Astrocyte of the hippocampus (primary cell): ENCODE measurements at regions not wholly inside any gene's neighbourhood (a gene's known extent, or its start where the extent isn't known, plus 50 kb on each side); places are given as distances from the start of the nearest gene placed in this dataset.
"Not testable (repeated sequence)": the region's sequence is repeated elsewhere in the genome, so short reads cannot be mapped to it uniquely, and the experiment has no call there.

ENCODE experiments used
- DNase-seq: peaks from one replicate; pipeline ENCODE4 v3.0.0; 2011; ENCODE audit warnings: low read depth, low spot score

DNA sequence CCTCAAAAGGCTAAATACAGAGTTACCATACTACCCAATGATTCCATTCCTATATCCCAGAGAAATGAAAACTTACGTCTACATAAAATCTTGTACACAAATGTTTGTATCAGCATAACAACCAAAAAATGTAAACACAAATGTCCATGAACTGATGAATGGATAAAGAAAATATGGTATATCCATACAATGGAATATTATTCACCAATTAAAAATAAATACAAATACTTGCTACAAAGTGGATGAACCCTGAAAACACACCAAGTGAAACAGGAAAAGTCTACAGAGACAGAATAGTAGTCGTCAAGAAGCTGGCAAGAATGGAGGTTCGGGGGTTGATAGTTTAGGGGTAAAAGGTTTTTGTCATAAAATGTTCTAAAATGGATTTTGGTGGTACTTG lies 54.0 kb upstream of the ANKRD28 start:
- DNase-seq = no peak

DNA sequence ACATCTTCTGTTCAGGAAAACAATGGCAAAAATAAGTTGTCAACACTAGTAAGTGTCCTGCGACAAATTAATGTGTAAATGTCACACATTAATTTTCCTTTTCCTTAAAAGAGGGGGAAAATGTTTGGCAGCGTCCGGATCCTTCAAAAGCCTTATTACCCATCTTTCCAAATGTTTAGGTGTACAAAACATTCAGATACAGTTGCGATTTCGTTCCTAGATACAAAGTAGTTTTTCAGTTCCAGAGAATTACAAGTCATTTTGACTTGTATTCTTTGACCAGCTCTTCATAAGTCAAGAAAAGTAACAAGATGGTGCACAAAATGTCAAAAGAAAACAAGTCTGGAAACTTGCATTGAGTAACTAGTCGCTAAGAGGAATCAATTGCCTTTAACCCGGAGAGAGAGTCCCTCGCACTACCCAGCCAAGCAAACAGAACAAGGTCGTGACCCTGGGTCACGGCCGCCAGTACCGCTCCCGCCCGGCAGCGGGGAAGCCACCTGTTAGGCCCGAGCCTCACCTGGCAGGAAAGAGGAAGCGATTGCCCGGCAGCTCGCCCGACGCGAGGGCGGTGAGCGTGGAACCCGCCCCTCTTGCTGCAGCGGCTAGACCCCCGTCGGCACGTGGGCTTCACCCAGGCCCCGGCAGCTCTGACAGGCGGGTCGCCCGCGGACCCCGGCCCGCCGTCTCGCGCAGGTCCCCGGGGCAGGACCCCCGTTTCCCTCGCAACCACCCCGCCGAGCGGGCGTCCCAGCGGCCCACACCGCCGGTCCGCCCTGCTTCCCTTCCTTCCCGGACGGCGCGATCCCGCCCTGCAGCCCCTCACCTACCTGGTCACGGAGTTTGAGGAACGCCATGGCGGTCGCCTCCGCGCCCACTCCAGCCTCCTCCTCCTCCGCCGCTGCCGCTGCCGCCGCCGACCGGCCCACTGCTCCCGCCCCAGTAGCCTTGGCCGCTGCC lies 61.0 kb upstream of the ANKRD28 start:
- DNase-seq = peak; percentile 48

DNA sequence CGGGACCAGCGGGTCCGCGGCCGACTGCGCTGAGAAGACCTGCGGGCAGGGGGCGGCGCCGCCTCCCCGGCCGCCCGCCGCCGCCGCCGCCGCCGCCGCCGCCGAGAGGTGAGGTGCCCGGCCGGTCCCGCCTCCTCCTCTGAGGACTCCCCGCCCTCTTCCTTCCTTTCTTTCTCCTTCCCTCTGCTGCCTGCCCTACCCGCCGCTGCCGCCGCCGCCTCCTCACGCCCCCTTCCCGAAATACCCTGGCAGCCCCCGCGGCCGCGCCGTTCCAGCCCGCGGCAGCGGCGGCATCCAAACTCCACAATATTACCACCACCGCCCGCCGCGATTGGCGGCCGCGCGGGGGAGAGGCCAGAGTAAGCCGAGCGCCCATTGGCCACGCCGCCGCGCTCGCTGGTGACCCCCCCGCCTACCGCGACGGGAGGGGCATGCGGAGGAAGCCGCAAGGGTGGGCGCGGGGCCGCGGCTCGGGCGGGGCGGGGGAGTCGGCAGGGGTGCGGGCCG lies 61.8 kb upstream of the ANKRD28 start:
- peak; percentile 97 for DNase-seq

DNA sequence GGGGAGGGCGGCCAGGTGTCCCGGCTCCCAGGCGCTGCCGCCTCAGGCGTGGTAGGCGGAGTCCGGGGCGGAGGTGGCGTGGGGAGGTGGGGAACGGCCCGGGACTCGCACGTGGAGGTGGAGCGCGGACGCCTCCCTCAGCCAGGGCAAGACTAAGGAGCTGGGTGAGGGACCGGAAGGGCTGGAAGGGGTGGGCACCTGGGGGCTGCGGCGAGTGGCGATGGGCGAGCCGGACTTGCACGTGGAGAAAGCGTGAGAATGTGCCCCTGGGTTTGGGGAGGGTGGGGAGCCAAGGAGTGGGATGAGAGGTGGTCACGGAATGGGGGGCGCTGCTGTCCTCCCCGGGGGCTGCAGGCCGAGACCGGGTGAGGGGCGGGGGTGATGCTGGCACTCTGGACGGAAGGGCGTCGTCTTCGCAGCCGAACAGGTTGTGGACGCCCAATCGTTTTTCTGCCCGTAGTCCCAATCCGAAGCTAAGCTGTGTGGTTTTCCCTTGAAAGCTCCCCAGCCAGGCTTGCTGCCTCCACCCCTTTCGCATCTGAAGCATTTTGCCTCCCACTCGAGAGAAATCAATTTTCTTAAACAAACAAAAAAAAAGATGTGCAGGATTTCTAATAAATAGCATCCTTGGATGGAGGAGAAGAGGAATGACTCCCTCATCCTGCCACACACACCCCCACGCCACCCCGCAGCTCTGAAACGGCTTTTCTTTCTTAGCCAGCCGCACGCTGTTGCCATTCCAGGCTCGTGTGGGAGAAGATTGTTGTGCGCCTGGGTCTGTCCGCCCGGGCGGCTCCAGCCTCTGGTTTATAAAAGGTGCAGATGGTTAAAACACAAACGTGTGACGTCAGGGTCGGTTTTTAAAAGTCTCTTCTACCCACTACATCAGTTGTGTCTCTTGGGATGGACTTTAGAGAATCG lies 62.5 kb upstream of the ANKRD28 start:
- peak; percentile 81 for DNase-seq

DNA sequence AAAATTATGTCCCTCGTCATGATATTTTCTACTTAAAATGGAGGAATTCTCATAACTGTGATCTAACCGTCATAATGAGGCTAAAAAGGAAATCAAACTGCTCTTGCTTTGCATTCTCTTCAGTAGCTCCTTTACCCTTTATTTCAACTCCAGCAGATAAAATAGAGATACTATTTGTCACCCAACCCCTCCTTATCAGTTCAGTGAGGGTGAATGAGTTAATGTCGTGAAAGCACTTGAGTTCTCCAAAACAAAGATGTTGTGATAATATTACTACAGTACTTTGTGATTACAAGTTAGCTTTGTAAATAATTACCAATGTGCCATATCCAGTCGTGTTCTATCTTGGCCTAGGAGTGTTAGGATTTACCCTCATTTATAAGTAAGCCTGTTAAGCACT lies 63.4 kb upstream of the ANKRD28 start:
- DNase-seq = no peak

DNA sequence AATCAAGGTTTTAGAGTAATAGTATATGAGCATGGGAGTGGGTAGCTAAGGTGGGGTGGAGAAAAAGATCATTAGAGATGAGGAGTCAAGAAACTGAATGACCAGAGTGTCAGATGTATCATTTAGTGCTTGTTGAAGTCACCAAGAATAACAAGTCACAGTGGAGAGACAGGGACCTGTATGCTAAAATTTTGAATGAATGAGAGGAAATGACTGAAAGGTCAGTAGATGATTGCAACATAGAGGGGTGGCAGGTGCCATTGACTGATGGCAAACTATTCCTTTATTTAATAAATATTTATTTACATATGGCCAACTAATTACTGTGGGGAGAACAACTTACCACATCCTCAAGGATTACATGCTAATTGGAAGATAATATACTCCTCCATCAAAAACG lies 75.0 kb upstream of the ANKRD28 start:
- no peak for DNase-seq

DNA sequence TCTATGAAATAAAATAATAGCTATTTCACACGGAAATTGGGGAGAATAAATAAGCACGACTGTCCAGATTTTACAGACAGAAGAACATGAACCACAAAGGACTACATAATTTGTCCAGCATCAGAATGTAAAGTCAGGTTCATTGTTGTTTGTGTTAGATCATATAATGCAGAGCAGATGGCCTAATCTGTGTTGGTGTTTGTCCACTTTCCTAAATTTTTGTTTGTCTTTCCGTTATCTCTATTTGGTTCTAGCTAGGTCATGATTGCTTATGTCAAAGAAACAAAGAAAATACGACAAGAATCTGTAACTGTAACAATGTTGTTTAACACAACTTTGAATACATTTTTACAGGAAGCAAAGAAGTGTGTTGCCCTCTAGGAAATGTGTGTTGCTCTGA lies 75.6 kb upstream of the ANKRD28 start:
- DNase-seq = no peak

DNA sequence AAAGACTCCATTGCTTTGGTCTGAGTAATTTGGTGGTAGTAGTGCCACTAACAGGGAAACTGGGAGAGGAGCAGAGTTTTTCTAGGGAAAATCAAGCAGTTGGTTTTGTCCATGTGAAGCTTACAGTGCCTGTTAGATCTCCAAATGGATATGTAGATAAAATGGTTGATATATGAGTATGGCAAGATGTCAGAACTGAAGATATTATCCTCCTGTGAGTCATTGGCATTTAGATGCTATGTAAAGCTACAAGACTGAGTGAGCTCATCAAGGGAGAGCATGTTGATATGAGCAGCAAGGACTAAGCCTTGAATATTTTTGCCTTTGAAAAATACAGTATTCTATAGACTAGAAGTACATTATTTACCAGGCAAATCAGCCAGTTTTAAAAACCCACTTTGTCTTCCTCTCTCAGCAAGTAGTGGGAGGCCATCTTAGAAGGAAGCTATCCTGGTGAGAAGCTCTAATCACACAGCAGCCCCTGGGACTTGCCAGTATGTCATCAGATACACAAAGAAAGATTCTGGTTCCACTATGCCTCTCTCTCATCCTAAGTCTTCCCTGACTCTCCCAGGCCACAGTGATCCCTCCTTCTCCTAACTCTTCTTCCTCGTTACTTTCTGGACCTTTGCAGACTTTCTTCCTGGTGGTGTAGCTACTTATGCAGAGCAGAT lies 77.4 kb upstream of the ANKRD28 start:
- peak; percentile 27 for DNase-seq

DNA sequence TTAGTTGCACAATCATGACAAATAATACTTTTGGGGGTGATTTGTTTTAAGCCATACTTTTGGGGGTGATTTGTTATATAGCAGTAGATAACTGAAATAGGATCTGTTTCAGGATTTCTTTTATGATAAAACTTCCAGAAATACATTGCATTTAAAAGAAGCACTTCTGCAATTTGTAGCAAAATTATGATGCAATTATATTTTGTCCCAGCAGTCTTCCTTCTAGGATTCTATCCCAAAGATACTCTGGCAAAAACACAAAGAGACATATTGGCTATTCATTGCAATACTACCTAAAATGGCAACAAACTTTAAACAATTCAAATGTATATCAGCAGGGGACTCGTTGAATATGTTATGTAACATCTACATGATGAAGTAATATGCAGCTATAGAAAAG lies 78.9 kb upstream of the ANKRD28 start:
- no peak for DNase-seq

DNA sequence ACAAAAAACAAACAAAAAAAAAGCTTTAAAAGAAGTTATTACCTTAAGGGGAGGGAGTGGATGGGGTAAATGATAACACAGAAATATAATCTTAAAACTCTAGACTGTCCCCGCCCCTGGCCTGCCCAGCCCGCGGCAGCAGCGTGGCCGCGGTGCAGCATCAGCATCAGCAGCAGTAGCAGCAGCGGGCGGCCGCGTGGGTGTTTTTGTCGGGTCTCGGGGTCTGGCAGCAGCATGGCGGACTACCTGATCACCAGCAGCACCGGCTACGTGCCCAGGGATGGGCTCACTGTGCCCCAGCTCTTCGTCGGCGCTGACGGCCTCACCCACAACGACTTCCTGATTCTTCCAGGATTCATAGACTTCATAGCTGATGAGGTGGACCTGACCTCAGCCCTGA lies 80.0 kb upstream of the ANKRD28 start:
- no peak for DNase-seq

DNA sequence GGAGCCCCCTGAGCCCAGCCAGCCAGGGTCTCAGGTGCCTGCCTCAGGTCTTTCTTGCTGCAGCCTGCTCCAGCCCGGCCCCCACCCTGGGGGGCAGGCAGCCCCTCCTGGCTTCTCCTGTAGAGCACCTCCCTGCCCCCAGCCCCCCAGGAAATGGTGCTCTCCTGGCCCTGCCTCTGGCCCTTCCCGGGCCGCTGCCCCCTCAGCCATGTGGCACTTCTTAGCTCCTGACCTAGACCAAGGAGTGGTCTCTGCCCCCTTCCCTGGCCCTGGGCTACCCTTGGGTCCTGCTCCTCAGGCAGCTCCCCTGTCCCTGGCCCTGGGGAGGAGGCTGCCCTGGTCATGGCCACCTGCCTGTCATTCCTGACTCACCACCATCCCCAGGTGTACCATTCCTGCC lies 82.0 kb upstream of the ANKRD28 start:
- not testable (repeated sequence) for DNase-seq

DNA sequence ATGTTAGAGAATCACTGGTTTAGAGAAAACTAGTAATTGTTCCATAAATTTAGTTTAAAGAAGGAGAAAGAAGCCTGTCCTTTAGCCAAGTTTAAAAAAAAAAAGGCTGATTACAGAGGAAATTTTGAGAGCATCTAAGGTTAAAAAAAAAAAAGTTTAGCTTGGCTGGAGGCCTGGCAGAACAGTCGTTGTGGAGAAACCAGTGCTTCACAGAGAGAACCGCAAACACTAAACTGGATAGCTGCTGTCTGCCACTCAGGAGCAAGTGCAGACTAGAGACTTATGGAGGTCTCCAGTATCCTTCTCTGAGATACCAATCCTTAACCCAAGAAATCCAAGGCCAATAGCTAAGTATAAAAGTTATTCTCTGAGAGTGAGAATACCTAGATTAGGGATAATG lies 84.8 kb upstream of the ANKRD28 start:
- DNase-seq = no peak

DNA sequence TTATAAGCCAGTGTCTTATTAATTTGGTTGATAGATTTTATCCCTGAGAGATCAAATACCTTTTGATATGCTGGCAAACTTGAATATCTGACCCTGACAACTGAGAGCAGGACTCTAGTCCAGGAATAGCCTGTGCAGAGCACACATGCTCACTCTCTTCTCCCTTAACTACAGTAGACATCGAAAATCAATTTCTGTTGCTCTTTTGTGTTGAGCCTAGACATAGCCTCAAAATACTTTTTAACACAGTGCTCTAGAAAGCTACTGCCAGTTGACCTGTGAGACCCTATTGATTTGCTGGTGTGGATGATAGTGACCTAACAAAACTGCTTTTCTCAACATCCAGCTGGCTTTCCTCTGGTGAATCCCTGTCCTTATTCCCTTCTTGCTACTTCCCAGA lies 86.4 kb upstream of the ANKRD28 start:
- DNase-seq = no peak

DNA sequence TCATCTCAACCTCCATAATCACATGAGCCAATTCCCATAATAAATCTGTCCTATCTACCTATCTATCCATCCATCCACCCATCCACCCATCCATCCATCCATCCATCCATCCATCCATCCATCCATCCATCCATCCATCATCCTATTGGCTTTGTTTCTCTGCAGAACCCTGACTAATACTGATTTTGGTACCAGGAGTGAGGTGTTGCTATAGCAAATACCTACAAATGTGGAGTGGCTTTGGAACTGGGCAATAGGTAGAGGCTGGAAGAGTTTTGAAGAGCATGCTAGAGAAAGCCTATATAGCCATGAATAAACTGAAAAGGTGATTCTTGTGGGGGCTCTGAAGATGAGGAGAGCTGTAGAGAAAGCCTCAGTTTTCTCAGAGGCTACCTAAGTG lies 88.7 kb upstream of the ANKRD28 start:
- DNase-seq = no peak

DNA sequence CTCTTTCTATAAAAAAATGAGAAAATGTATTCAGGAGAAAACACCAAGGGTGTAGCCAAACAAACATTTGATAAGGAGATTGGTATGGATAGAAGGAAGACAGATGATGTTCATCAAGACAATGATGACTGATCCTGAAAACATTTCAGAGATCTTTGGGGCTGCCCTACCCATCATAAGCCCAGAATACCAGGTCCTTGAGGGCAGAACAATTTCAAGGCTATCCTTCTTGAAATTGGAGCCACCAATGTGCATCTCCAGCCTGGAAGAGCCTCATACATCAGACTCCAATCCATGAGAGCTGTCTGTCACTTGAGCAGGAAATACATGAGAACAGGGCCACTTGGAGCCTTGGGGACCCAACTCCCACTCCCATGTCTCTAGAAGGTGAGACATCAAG lies 89.5 kb upstream of the ANKRD28 start:
- no peak for DNase-seq

DNA sequence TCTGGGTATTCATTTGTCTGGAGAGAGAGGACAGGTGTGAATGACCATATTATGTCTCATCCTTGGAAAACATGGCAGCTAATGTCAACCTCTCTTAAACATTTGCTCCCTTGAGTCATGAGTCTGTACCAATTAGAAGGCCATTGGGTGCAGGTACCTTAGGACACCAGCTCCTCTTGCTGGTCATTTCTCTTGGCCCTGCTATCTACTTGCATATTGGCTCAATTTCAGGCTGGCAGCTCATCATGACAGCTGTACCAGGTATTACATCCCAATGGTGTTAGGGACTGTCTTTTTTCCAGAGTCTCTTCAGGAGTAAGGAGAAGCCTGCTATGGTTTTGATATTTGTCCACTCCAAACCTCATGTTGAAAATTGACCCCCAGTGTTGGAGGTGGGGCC lies 92.2 kb upstream of the ANKRD28 start:
- no peak for DNase-seq

DNA sequence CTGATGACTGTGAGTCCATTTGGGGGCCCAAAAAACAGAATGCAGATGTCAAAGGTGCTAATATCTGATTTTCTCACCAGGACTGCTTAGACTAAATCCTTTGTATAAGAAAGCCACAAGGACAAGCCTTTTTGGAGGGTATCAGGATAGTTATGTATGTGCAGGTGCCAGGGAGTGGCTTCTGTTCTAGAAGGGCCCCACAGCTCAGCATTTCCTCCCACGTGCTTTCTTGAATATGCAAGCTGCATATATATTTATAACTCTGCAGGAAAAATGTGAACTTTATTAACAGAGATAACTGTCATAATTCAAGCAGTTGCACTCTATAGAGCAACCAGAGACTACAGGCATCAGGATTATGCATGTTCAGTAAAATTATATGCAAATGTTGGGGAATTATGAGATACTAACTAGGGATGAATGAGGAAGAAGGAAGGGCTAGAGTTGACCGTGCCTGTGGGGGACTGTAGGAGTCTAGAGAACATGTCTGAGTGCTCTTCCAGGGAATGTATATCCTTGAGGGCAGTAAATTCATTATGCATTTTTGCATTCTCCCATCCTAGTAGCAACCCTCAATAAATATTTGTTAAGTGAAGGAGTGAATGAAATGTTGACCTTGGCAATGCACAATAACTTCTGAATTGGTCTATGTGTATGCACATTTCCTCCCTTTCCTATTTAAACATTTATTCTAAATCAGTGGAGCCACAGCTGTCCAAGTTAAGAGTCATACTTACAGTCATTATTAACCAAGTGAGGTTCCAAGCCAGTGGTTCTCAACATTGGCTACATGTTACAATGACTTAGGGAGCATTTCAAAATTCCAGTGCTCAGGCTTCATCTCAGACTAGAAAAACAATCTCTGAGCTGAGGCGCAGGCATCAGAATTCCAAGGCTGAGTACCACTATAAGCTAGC lies 94.8 kb upstream of the ANKRD28 start:
- DNase-seq = peak; percentile 79

DNA sequence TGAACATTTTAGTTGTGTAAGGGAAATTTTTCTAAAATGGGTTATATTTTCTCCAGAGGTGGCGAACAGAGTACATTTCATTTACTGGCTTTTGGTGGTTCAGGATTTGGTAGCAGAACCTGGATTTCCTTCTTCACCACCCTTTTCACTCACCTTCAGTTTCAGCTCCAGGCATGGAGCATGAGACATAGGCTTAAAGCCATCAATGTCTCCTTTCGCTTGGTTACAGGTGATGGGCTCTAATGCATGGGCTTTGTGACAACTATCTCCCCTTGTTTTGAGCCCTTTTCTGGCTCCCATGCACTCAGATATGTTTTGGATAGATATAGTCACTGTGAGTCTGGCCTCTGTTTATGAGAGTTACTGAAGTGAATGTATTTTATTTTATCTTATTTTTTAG lies 96.6 kb upstream of the ANKRD28 start:
- DNase-seq = no peak

DNA sequence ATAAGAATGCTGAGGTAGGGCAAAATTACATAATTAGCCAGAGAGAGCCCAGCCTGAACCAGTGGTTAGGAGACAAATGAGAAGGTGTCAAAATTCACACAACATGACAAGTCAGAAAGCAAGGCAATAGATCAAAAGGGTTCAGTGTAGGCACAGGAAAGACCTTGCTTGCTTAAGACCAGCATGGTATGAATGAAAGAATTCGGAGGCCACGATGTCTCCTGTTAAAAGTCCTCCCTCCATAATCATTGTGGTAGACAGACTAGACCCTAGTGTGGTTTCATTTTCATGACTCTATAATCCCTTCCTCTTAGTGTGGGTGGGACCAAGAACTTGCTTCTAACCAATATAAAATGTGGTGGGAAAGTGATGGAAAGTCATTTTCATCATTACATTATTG lies 98.7 kb upstream of the ANKRD28 start:
- DNase-seq = no peak

DNA sequence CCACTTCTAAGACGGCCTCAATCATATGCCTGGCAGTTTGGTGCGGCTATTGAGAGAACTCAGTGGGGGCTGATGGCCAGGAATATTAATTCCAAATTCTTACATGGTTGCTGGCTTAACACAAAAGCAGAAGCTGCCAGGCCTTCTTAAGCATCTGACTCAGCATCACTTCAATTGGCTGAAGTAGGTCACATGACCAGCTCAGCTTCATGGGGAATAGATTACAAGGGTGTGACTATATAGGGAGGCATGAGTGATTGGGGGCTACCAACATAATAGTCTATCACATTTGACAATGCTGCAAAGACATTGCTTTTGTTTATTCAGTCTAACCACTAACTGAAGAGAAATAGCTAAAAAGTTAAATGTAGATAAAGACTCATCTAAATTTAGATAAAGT lies 101.6 kb upstream of the ANKRD28 start:
- peak; percentile 96 for DNase-seq

DNA sequence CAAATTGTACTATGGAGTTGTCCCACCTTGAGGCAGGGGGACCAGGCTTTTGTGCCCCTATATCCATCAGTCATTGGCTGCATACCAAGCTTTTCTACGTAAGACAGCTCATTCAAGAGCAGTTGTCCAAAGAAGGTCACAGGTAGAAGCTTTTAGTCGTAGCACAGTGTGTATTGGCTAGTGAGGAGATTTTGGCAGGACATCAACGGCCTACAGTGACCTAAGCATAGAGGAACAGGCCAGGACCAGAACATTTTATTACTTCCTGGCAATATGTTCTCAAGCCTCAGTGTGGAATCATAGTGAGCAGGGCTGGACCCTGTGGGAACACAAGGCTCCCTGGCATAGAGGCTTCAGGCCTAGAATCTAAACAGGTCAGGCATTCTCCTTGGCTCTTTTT lies 105.4 kb upstream of the ANKRD28 start:
- DNase-seq = peak; percentile 36
